ENCODE measurements at regions not wholly inside any gene's neighbourhood (a gene's known extent, or its start where the extent isn't known, plus 50 kb on each side); places are given as distances from the start of the nearest gene placed in this dataset.

GRCh38 chr3:168241156-168241555 lies 145.4 kb upstream of the GOLIM4 start:
- DNase-seq (ENCODE audit: low read depth), result no peak

- no peak for DNase-seq (ENCODE audit: low read depth)
These were observed 143.6 kb upstream of the GOLIM4 start for GRCh38 chr3:168239287-168239686.

GRCh38 chr3:168233001-168233400 lies 137.3 kb upstream of the GOLIM4 start:
- no peak for DNase-seq (ENCODE audit: low read depth)

GRCh38 chr3:168223085-168223484 lies 127.4 kb upstream of the GOLIM4 start:
- DNase-seq (ENCODE audit: low read depth), result no peak

GRCh38 chr3:168220556-168220955 lies 124.8 kb upstream of the GOLIM4 start:
- DNase-seq (ENCODE audit: low read depth), result no peak

- DNase-seq (ENCODE audit: low read depth), result no peak
These were observed 123.8 kb upstream of the GOLIM4 start for GRCh38 chr3:168219530-168219929.

- DNase-seq (ENCODE audit: low read depth), result no peak
These were observed 122.9 kb upstream of the GOLIM4 start for GRCh38 chr3:168218600-168218999.

GRCh38 chr3:168216851-168217250 lies 121.1 kb upstream of the GOLIM4 start:
- DNase-seq (ENCODE audit: low read depth), result no peak

GRCh38 chr3:168213920-168214319 lies 118.2 kb upstream of the GOLIM4 start:
- DNase-seq (ENCODE audit: low read depth), result no peak

GRCh38 chr3:168212664-168213285 lies 117.1 kb upstream of the GOLIM4 start:
- no peak for DNase-seq (ENCODE audit: low read depth)

GRCh38 chr3:168205451-168205850 lies 109.7 kb upstream of the GOLIM4 start:
- no peak for DNase-seq (ENCODE audit: low read depth)

- no peak for DNase-seq (ENCODE audit: low read depth)
These were observed 101.4 kb upstream of the GOLIM4 start for GRCh38 chr3:168197162-168197561.

GRCh38 chr3:168191856-168192255 lies 96.1 kb upstream of the GOLIM4 start:
- DNase-seq (ENCODE audit: low read depth), result no peak

GRCh38 chr3:168187233-168187632 lies 91.5 kb upstream of the GOLIM4 start:
- no peak for DNase-seq (ENCODE audit: low read depth)

- no peak for DNase-seq (ENCODE audit: low read depth)
These were observed 90.7 kb upstream of the GOLIM4 start for GRCh38 chr3:168186293-168186983.

- no peak for DNase-seq (ENCODE audit: low read depth)
These were observed 88.0 kb upstream of the GOLIM4 start for GRCh38 chr3:168183774-168184173.

- no peak for DNase-seq (ENCODE audit: low read depth)
These were observed 73.0 kb upstream of the GOLIM4 start for GRCh38 chr3:168168743-168169142.

GRCh38 chr3:168165390-168166269 lies 69.9 kb upstream of the GOLIM4 start:
- DNase-seq (ENCODE audit: low read depth), result peak; percentile 70

- no peak for DNase-seq (ENCODE audit: low read depth)
These were observed 66.4 kb upstream of the GOLIM4 start for GRCh38 chr3:168162172-168162571.

- DNase-seq (ENCODE audit: low read depth), result no peak
These were observed 66.0 kb upstream of the GOLIM4 start for GRCh38 chr3:168161696-168162095.

- DNase-seq (ENCODE audit: low read depth), result no peak
These were observed 62.2 kb upstream of the GOLIM4 start for GRCh38 chr3:168157903-168158302.

- DNase-seq (ENCODE audit: low read depth), result no peak
These were observed 61.5 kb upstream of the GOLIM4 start for GRCh38 chr3:168157099-168157700.

GRCh38 chr3:168156479-168156878 lies 60.8 kb upstream of the GOLIM4 start:
- no peak for DNase-seq (ENCODE audit: low read depth)
